ENCODE measurements at regions not wholly inside any gene's neighbourhood (a gene's known extent, or its start where the extent isn't known, plus 50 kb on each side); places are given as distances from the start of the nearest gene placed in this dataset.

GRCh38 chr2:8247905-8248622, 433.8 kb upstream of the ID2 start:
- TF ChIP-seq TFE3 (CRISPR knock-in tag; IDR thresholded peaks at IDR 0.05), result no peak
- TF ChIP-seq GABPA (tag; conservative IDR thresholded peaks at IDR 0.05; ENCODE audit: low read depth), result no peak
- no peak for TF ChIP-seq ZNF274 (IDR thresholded peaks at IDR 0.05; ENCODE audit: borderline replicate concordance, low read depth, low read length)
- no peak for TF ChIP-seq TAL1 (IDR thresholded peaks at IDR 0.05)
- TF ChIP-seq POLR2A (conservative IDR thresholded peaks at IDR 0.05), result no peak
- TF ChIP-seq GMEB1 (CRISPR knock-in tag; IDR thresholded peaks at IDR 0.05), result no peak
- TF ChIP-seq CREB1 (IDR thresholded peaks at IDR 0.05), result no peak
- TF ChIP-seq CREB1 (CRISPR knock-in tag; IDR thresholded peaks at IDR 0.05), result no peak
- no peak for TF ChIP-seq ZFX (CRISPR knock-in tag; IDR thresholded peaks at IDR 0.05)
- TF ChIP-seq ARNT (IDR thresholded peaks at IDR 0.05), result no peak
- no peak for TF ChIP-seq REST (IDR thresholded peaks at IDR 0.05; ENCODE audit: borderline replicate concordance)
- TF ChIP-seq REST (CRISPR knock-in tag; IDR thresholded peaks at IDR 0.05; ENCODE audit: low read depth), result no peak
- no peak for TF ChIP-seq ZNF449 (CRISPR knock-in tag; IDR thresholded peaks at IDR 0.05)

Measured in K562 (cell line).